ENCODE measurements at regions not wholly inside any gene's neighbourhood (a gene's known extent, or its start where the extent isn't known, plus 50 kb on each side); places are given as distances from the start of the nearest gene placed in this dataset.

GRCh38 chr6:74415056-74415455, 719.1 kb downstream of the CD109 start:
- TF ChIP-seq CTCF (IDR thresholded peaks at IDR 0.05): no peak
- no peak for TF ChIP-seq POLR2A (IDR thresholded peaks at IDR 0.05)
- TF ChIP-seq POLR2AphosphoS5 (IDR thresholded peaks at IDR 0.05; ENCODE audit: insufficient read depth in 1 of 2, low read depth in 1 of 2): no peak

Data from vagina (tissue), 2 donors.